Karpas-422 (cell line): ENCODE measurements at regions not wholly inside any gene's neighbourhood (a gene's known extent, or its start where the extent isn't known, plus 50 kb on each side); places are given as distances from the start of the nearest gene placed in this dataset.
"Not testable (repeated sequence)": the region's sequence is repeated elsewhere in the genome, so short reads cannot be mapped to it uniquely, and the experiment has no call there.

Experiments used
- DNase-seq: peaks from one replicate; pipeline ENCODE4 v3.0.0-alpha.2; 2015
- H2AFZ ChIP-seq: fragments of 200-600 bp; sonication (generic); 2 replicates; pipeline ENCODE4 v1.6.1; 2014; ENCODE audit warnings: antibody characterized with exemption, low read length, mixed read lengths
- H3K27ac ChIP-seq: fragments of 200-600 bp; sonication (generic); 2 replicates; pipeline ENCODE4 v1.5.1; 2014; ENCODE audit warnings: mild to moderate bottlenecking, low read length, moderate library complexity
- H3K27me3 ChIP-seq: fragments of 200-600 bp; sonication (generic); 2 replicates; pipeline ENCODE4 v1.6.1; 2014; ENCODE audit warnings: low read length, mixed read lengths
- H3K36me3 ChIP-seq: fragments of 200-600 bp; sonication (generic); 2 replicates; pipeline ENCODE4 v1.6.1; 2014; ENCODE audit warnings: low read length, mixed read lengths; ENCODE audit not compliant: insufficient read depth
- H3K4me1 ChIP-seq: fragments of 200-600 bp; sonication (generic); 2 replicates; pipeline ENCODE4 v1.6.1; 2014; ENCODE audit warnings: mild to moderate bottlenecking, low read length, mixed read lengths
- H3K4me2 ChIP-seq: fragments of 200-600 bp; sonication (generic); 2 replicates; pipeline ENCODE4 v1.6.1; 2014; ENCODE audit warnings: low read length, low read depth, mild to moderate bottlenecking; ENCODE audit not compliant: poor library complexity, severe bottlenecking
- H3K4me3 ChIP-seq: fragments of 200-600 bp; sonication (generic); 2 replicates; pipeline ENCODE4 v1.5.1; 2014; ENCODE audit warnings: mild to moderate bottlenecking, antibody characterized with exemption, low read length, mixed read lengths
- H3K79me2 ChIP-seq: fragments of 200-600 bp; sonication (generic); 2 replicates; pipeline ENCODE4 v1.6.1; 2014; ENCODE audit warnings: mild to moderate bottlenecking, low read length, mixed read lengths
- H3K9ac ChIP-seq: fragments of 200-600 bp; sonication (generic); 2 replicates; pipeline ENCODE4 v1.6.0; 2014; ENCODE audit warnings: low read length
- H3K9me2 ChIP-seq: fragments of 200-600 bp; sonication (generic), shearing (Covaris generic); replicated peaks from 2 replicates; pipeline ENCODE4 v1.6.0; 2014; ENCODE audit warnings: mild to moderate bottlenecking, low read length, moderate library complexity; ENCODE audit not compliant: insufficient read depth
- H3K9me3 ChIP-seq: fragments of 300-700, 200-600 bp; sonication (generic); 2 replicates; pipeline ENCODE4 v1.6.1; 2014; ENCODE audit warnings: low read length, mixed read lengths
- H4K20me1 ChIP-seq: fragments of 200-600 bp; sonication (generic); 2 replicates; pipeline ENCODE4 v1.6.1; 2014; ENCODE audit warnings: mild to moderate bottlenecking, antibody characterized with exemption, low read length, low read depth; ENCODE audit not compliant: insufficient read depth

DNA sequence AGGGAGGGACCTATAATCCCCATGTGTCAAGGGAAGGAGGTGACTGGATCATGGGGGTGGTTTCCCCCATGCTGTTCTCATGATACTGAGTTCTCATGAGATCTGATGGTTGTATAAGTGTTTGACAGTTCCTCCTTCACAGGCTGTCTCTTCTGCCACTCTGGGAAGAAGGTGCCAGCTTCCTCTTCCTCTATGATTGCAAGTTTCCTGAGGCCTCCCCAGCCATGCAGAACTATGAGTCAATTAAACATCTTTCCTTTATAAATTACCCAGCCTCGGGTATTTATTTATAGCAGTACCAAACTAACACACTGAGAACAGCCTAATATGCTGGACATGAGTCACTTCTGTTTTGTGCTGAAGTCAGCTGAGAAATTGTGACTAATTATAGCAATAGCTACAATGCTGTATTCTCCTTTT lies 656.9 kb upstream of the CPEB2 start:
- H3K4me2 ChIP-seq = no peak overlapping the region

GRCh38 chr4:14347526-14347925 lies 654.8 kb upstream of the CPEB2 start:
- H3K4me1 ChIP-seq = no peaks in the 10 kb centered on the region
- H3K27me3 ChIP-seq = no peaks in the 10 kb centered on the region
- H3K9me2 ChIP-seq = no peaks in the 10 kb centered on the region
- H4K20me1 ChIP-seq = no peaks in the 10 kb centered on the region
- H3K27ac ChIP-seq = no peak overlapping the region
- H2AFZ ChIP-seq = no peak overlapping the region
- no peak for DNase-seq
- no peak overlapping the region for H3K9ac ChIP-seq
- no peaks in the 10 kb centered on the region for H3K79me2 ChIP-seq
- no peaks in the 10 kb centered on the region for H3K9me3 ChIP-seq
- H3K4me2 ChIP-seq = no peak overlapping the region
- no peak overlapping the region for H3K4me3 ChIP-seq
- no peaks in the 10 kb centered on the region for H3K36me3 ChIP-seq

More for the DNA sequence above, 656.9 kb upstream of the CPEB2 start:
- Histone ChIP-seq H3K9me3 (no peaks in the 10 kb centered on the region), H3K4me1 (no peaks in the 10 kb centered on the region), H3K79me2 (no peaks in the 10 kb centered on the region), H3K36me3 (no peaks in the 10 kb centered on the region), H3K4me3 (no peak overlapping the region), H4K20me1 (no peaks in the 10 kb centered on the region), H2AFZ (no peak overlapping the region), H3K27ac (no peak overlapping the region), H3K27me3 (no peaks in the 10 kb centered on the region), H3K9ac (no peak overlapping the region), H3K9me2 (no peaks in the 10 kb centered on the region)
- no peak for DNase-seq

DNA sequence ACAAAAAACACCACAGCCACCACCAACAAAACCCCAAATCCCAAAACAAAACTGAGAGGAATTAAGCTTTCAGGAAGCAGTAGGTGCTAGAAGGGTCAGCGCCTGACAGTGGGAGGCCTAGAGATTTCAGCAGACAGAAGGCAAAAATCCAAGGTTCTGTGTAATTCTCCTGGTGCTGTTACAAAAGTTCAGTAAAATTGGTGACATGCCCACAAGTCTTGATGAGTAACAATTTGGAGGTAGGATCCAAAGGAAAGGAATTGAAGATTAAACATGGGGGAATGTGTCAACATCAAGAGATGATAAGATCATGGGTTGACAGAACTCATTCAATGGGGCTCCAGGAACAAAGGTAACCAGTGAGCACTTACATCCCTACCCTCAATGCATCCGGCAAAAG lies 653.8 kb upstream of the CPEB2 start:
- Histone ChIP-seq H3K9ac (no peak overlapping the region), H2AFZ (no peak overlapping the region), H3K36me3 (no peaks in the 10 kb centered on the region), H3K9me3 (no peaks in the 10 kb centered on the region), H3K79me2 (no peaks in the 10 kb centered on the region), H3K9me2 (no peaks in the 10 kb centered on the region; the same call in 1 of the 2 replicates), H3K4me3 (no peak overlapping the region), H3K27me3 (no peaks in the 10 kb centered on the region), H3K4me1 (no peaks in the 10 kb centered on the region), H3K27ac (no peak overlapping the region), H3K4me2 (no peak overlapping the region), H4K20me1 (no peaks in the 10 kb centered on the region)
- no peak for DNase-seq

DNA sequence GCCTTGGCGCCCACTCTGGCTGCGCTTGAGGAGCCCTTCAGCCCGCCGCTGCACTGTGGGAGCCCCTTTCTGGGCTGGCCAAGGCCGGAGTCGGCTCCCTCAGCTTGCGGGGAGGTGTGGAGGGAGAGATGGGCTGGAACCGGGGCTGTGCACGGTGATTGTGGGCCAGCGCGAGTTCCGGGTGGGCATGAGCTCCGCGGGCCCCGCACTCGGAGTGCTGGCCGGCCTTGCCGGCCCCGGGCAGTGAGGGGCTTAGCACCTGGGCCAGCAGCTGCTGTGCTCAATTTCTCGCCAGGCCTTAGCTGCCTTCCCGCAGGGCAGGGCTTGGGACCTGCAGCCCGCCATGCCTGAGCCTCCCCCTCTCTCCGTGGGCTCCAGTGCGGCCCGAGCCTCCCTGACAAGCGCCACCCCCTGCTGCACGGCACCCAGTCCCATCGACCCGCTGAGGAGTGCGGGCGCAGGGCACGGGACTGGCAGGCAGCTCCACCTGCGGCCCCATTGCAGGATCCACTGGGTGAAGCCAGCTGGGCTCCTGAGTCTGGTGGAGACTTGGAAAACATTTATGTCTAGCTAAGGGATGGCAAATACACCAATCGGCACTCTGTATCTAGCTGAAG lies 643.6 kb upstream of the CPEB2 start:
- H3K27me3 ChIP-seq, DNase-seq, H3K9ac ChIP-seq, H3K9me3 ChIP-seq, H3K9me2 ChIP-seq, H3K4me3 ChIP-seq, H2AFZ ChIP-seq, H3K27ac ChIP-seq, H3K4me1 ChIP-seq, H3K4me2 ChIP-seq, H3K79me2 ChIP-seq, H3K36me3 ChIP-seq, H4K20me1 ChIP-seq: not testable (repeated sequence)

GRCh38 chr4:14359991-14360390 lies 642.3 kb upstream of the CPEB2 start:
- Histone ChIP-seq H3K4me1 (no peaks in the 10 kb centered on the region), H3K27me3 (no peaks in the 10 kb centered on the region), H3K79me2 (no peaks in the 10 kb centered on the region), H3K9ac (no peak overlapping the region), H3K9me2 (no peaks in the 10 kb centered on the region), H3K27ac (no peak overlapping the region), H3K4me2 (no peak overlapping the region), H3K36me3 (no peaks in the 10 kb centered on the region), H2AFZ (no peak overlapping the region), H4K20me1 (no peaks in the 10 kb centered on the region), H3K4me3 (no peak overlapping the region), H3K9me3 (no peaks in the 10 kb centered on the region)
- DNase-seq = no peak

DNA sequence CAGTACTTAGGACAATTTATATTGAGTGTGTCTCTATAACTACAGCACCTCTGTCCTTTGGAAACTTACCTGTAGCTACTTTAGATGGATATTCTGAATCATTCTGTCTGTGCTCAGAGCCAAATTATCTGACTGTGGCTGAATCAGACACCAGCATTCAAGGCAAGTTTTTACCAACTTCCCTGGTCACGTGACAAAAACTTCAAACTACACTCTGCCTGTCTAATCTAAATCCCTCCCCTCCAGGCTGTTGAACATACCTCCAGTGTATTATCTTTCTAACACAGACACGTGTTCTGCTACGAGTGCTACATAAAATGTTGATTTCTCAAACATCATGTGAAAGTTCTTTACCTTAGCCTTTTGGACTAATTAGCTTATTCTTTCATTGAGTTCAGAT lies 641.2 kb upstream of the CPEB2 start:
- no peak overlapping the region for H2AFZ ChIP-seq
- H3K9ac ChIP-seq = no peak overlapping the region
- no peaks in the 10 kb centered on the region for H4K20me1 ChIP-seq
- H3K79me2 ChIP-seq = no peaks in the 10 kb centered on the region
- no peaks in the 10 kb centered on the region for H3K9me3 ChIP-seq
- H3K4me1 ChIP-seq = no peaks in the 10 kb centered on the region
- no peaks in the 10 kb centered on the region for H3K36me3 ChIP-seq
- no peak overlapping the region for H3K4me2 ChIP-seq
- no peak for DNase-seq
- H3K9me2 ChIP-seq = no peaks in the 10 kb centered on the region
- no peak overlapping the region for H3K4me3 ChIP-seq
- no peak overlapping the region for H3K27ac ChIP-seq
- H3K27me3 ChIP-seq = no peaks in the 10 kb centered on the region

- Histone ChIP-seq H2AFZ (no peak overlapping the region), H3K4me3 (no peak overlapping the region), H3K36me3 (no peaks in the 10 kb centered on the region), H3K9me3 (no peaks in the 10 kb centered on the region), H3K9ac (no peak overlapping the region), H4K20me1 (no peaks in the 10 kb centered on the region), H3K79me2 (no peaks in the 10 kb centered on the region), H3K9me2 (no peaks in the 10 kb centered on the region), H3K4me1 (no peaks in the 10 kb centered on the region), H3K4me2 (no peak overlapping the region), H3K27ac (no peak overlapping the region), H3K27me3 (no peaks in the 10 kb centered on the region)
- no peak for DNase-seq
Measured at GRCh38 chr4:14362385-14362784, 639.9 kb upstream of the CPEB2 start.

DNA sequence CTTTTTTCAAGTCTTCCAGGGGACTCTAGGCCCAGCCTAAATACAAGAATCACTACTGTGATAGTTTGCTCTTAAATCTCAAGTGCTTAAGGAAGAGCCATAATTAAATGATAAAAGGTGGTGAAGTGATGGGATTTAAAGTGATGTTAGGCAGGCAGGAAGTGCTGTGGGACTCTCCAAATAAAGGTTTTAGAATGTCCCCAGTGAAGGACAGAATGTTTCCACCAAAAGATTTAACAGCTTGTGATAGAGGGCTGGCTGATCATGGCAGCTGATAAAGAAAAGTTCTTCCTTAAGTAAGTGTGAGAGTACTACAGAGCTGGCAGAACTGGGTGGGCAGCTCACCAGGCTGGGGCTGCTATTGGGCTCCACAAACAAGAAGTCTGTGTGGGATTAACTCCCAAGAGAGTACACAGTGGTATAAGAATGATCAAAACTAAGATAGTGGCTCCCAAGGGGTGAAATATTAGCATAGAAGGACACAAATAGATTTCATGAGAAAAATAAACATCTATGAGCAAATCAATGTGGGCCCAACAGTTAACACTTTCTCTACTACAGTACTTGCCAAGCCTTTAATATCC lies 637.2 kb upstream of the CPEB2 start:
- Histone ChIP-seq H2AFZ (no peak overlapping the region), H3K9ac (no peak overlapping the region), H3K36me3 (no peaks in the 10 kb centered on the region), H4K20me1 (no peaks in the 10 kb centered on the region), H3K9me2 (no peaks in the 10 kb centered on the region), H3K4me1 (no peaks in the 10 kb centered on the region), H3K9me3 (no peaks in the 10 kb centered on the region), H3K79me2 (no peaks in the 10 kb centered on the region), H3K4me3 (no peak overlapping the region), H3K27ac (no peak overlapping the region), H3K4me2 (no peak overlapping the region), H3K27me3 (no peaks in the 10 kb centered on the region)
- no peak for DNase-seq
